Neural progenitor cell (in vitro differentiated cells): ENCODE measurements at regions not wholly inside any gene's neighbourhood (a gene's known extent, or its start where the extent isn't known, plus 50 kb on each side); places are given as distances from the start of the nearest gene placed in this dataset.

Experiments used
- CTCF ChIP-seq: fragments of 200-600 bp; sonication (generic); IDR thresholded peaks from 2 replicates; pipeline ENCODE4 v1.5.1; 2017; ENCODE audit warnings: antibody characterized with exemption, mild to moderate bottlenecking
- EZH2 ChIP-seq: fragments of 200-600 bp; sonication (generic); IDR thresholded peaks from 2 replicates; pipeline ENCODE4 v1.6.1; 2017; ENCODE audit warnings: antibody characterized with exemption, mild to moderate bottlenecking, moderate library complexity

- TF ChIP-seq CTCF (no peak), EZH2 (no peak)
Observed at GRCh38 chr2:103594823-103595222, 833.0 kb downstream of the TMEM182 start.
